HuH-7.5 (cell line): ENCODE measurements at regions not wholly inside any gene's neighbourhood (a gene's known extent, or its start where the extent isn't known, plus 50 kb on each side); places are given as distances from the start of the nearest gene placed in this dataset.

ENCODE experiments used
- DNase-seq: peaks from one replicate; pipeline ENCODE4 v3.0.0; 2011; ENCODE audit warnings: low spot score

DNA sequence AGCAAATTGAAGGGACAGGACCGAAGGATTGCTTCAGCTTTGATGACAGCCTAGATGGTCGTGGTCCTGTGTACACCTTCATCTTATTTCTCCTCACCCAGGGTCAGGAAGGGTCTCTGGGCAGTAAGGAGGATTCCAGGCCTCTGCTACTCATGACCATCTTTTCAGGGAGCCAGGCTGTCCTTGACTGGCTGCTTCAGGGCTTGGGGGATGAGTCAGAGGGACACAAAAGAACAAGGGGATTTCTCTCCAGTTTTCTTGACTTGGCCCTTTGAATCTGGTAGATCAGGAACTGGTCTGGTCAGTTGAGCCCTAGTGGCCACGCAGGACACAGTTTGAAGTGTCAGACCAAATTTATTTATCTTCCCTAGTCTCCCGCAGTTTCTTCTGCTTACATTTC is 402.1 kb upstream of the CHD6 start:
- DNase-seq: no peak

DNA sequence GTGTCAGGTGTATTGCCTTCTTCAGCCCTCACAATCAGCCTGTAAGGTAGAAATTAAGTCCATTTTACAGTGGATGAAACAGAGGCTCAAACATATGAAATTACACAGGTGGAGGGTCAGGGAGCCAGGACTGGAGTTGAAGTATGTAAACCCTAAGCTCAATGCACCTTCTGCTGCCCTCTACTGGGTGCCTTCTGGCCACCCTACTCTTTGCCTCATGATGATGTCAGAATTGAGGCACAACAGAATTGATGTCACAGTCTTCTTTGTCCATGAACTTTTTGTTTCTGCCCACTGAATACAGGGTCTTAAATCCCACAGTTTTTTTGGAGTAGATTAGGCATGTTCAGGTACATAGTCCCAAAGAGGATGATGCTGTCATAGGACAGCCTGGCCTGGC is 400.8 kb upstream of the CHD6 start:
- no peak for DNase-seq

DNA sequence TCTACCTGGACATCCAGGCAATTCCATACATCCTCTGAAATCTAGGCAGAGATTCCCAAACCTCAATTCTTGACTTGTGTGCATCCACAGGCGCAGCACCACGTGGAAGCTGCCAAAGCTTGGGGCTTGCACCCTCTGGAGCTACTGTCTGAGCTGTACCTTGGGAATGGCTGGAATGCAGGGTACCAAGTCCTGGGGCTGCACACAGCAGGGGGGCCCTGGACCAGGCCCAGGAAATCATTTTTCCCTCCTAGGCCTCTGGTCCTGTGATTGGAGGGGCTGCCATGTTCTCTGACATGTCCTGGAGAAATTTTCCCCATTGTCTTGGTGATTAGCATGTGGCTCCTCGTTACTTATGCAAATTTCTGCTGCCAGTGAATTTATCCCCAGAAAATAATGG is 391.9 kb upstream of the CHD6 start:
- DNase-seq: no peak

DNA sequence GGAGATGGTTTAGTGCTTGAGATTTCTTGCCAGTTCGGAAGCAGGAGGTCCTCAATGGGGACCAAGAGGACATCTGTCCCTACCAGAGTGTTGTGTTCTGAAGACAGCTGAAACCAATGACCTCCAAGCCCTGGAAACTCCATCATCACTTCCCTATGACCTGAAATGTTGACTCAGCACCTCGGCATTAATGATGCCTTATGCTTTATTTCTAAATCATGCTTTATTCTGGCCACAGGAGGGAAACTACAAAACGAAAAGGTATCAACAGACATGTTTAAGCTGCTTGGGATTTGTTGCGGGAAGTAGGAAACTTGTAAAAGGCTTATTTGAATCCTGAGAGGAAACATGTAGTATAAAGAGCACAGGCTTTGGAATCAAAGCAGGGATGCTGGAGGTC is 389.1 kb upstream of the CHD6 start:
- DNase-seq: no peak

DNA sequence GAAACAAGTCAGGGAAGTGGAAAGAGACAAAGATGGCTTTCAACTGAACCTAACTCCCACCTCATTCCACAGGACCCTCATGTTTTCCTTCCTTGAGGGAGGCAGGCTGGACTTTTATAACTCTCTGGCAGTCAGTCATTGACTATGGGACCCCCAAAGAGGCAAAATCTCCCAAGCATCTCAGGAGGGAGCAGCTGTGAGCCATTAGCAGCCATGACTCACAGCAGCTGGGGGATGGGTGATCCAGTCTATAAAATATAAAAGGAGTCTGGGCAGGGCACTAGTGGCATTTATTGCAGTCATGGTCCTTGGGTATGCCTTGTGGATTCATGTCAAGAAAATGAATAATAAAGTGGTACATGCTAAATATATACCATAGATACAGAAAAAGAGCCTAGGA is 387.0 kb upstream of the CHD6 start:
- no peak for DNase-seq

DNA sequence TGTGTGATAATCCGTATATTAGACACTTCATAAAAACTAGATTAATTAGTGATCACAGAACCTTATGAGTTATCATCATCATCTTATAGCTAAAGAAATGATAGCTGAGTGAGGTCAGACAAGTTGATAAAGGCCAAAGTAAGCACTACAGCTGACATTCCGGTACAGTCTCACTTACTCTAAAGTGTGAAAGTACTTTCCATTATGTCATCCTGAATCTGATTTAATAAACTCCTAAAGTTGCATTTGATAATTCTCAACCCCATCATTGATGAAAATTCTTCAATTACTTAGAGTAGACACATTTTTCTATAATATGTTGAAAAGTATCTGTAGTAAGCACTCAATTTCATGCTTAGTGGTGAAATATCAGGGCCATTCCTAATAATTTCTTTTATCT is 385.2 kb upstream of the CHD6 start:
- DNase-seq: no peak

DNA sequence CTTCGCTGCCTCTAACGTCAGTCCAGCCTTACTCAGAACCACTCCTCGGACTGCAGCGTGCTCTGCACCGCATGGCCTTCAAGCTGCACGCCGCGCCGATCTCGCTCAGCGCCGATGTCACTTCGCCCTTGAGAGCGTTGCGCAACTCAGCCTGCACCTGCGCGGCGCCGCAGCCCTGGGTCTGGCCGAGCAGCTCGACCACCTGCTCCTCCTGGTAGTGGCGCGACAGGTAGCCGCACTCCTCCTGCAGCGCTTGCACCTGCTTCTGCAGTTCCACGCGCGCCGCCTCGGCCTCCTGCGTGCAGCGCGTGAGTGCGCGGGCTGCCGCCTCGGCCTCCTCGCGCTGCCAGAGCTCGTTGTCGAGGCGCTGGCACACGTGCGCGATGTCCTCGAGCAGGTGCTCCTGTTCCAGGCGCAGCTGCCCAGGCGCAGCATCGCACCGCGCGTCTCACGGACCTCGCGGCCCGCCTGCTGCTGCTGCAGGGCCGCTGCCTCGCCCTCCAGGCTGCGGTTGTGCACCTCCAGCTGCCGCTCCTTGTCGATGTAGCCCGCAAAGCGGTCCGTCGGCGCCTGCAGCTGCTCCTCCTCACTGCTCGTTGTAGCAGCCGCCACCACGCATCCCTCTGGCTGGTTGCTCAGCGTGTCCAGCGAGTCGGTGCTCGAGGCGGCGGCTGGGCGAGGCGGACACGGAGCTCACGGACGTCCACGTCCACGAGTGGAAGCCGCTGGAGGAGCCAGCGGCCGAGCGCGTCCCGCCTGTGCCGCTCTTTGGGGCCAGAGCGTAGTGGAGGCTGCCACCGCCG is 380.6 kb upstream of the CHD6 start:
- DNase-seq: no peak

DNA sequence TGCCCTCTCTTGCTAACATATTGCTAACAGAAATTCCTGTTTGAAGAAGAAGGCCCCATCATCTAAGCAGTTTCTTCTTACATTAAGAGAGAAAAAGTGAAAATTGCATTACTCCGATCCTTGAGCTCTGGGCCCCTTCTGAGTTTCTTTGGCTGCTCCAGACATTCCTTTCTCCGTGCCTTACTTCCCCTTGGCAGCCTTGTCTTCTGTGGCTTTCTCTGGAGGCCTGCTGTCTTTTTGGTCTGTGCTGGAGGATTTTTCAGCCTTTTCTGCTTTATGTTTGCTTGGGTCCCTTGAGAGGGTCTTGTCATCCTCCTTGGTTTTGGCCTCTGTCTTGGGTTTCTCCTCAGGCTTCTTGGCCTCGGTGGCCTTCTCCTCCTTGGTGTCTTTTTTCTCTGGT is 378.8 kb upstream of the CHD6 start:
- no peak for DNase-seq

DNA sequence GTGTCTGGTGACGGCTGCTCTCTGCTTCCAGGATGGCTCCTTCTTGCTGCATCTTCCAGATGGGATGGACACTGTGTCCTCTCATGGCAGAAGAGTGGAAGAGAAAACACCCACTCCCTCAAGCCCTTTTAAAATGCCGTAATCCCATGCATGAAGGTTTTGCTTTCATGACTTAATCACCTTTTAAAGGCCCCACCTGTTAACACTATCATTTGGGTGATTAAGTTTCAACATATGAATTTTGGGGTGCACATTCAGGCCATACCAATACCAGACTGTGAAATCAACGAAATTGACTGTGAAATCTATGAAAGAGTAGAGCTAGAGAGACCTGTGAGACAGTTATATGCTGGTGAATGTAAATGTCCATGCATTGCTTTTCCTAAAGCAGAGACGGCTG is 374.3 kb upstream of the CHD6 start:
- no peak for DNase-seq

DNA sequence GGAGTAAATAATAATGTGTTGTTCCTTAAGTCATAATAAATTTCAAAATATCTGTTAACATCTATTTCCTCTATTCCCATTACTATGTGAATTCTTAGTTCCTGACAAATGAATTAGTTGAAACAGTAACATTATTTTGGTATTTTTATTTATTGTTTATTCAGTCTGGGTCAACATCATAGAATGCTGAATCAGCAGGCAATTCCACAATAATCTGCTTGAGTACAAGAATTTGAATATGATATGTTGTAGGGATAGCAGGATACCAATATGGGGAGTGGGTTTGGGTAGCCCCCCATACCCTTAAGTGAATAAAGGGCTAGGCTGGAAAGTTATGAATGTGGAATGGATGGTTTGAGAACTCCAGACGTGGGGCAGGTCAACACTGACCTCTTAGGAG is 373.2 kb upstream of the CHD6 start:
- no peak for DNase-seq

DNA sequence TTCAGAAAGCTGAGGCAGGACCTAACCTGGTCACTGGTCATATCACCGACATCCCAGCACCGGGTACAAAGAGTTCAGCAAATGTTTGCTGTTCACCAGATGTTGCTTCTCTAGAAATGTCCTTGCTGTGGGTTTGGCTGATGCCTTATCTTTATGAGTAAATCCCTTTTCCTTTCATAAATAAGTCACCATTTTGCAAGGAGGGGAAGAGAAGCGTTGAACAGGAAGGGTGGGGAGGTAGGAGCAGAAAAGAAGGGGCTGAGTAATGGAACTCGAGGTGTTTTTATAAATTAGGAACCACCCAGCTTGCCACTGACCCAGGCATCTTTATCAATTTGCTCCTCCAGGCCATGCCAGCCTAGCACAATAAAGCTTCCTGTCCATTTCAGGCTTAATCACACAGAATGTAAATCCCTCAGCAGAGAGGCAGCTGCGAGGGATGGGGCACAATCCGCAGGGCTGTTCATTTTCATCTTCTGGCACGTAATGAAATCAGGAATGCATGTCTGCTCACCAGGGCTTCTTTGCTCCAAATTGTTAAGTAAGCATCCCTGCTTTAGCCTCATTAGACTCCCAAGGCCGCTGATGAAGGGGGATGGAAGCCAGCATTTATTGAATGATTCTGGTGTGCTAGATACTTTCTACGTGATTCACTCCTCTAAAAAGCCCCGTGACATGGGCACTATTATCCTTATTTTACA is 371.9 kb upstream of the CHD6 start:
- no peak for DNase-seq

DNA sequence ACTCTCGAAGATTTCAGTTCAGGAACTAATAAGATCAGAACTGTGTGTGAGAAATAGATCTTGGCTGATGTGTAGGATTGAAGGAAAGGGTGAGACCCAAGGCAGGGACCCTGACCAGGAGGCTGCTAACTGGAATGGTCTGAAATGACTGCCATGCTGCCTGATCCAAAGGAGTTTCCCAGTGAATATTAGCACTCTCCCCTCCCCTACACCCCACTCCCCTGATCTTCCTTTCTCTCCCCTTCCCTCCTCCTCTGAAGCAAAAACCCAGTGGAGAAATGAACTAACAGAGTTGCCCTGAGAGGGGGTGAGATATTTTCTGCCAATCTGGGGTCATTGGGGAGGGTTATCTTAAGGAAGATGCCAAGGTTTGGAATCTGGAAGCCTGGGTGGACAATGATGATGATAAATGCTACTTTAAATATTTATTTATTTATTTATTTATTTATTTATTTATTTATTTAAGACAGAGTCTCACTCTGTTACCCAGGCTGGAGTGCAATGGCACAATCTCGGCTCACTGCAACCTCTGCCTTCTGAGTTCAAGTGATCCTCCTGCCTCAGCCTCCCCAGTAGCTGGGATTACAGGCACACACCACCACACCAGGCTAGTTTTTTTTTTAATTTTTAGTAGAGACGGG is 371.0 kb upstream of the CHD6 start:
- no peak for DNase-seq

DNA sequence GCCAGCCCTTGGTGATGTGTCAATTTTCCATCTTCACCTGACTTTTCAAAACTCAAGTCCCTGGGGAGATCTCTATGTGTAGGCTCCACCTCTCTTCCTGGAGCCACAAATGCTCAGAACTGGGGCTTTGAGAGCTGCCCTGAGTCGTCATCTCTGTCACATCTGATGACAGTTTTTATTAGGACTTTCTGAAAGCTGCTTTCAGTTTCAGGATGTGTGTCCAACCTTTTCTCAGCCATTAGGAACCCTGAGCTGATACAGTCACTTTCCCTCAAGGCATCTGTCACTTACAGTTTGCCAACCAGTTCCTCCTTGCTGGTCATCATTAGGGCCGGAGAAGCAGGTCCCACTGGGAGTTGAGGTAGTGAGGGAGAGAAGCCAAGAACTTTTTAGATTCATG is 365.9 kb upstream of the CHD6 start:
- DNase-seq: no peak

DNA sequence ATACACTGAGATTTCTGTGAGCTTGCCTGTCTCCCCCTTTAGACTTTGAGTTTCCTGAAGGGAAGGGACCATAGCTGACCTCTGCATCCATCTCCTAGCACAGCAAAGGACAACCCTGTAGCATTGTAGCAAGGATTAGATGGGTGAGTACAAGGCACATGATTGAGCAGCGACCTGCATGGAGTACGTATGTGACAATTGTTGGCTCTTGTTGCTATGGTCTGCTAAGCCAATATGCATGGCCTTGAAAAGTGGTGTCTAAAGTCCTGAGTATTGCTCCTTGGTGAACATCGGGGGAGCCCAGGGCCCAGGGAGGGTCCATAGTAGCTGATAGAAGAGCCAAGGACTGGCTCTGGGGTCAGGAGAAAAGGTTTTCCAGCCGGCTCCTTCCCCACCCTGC is 365.0 kb upstream of the CHD6 start:
- DNase-seq: no peak

DNA sequence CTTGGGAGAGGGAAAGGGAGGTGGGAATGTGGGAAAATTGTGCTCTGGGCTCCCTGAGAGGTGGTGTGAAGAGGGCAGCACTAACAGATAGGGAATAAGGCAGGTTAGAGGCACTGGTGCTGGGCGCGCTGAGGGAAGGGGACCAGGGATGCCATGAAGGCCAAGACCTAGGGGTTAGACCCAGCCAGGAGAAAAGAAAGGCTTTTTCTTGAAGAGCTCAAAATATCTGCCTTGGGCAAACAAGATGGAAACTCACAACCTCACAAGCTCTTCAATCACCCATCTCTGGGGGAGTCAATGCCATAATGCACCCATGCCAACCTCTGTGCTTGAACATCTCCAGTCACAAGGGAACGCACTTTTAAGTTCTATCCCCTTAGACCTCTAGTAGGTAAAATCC is 363.6 kb upstream of the CHD6 start:
- no peak for DNase-seq

DNA sequence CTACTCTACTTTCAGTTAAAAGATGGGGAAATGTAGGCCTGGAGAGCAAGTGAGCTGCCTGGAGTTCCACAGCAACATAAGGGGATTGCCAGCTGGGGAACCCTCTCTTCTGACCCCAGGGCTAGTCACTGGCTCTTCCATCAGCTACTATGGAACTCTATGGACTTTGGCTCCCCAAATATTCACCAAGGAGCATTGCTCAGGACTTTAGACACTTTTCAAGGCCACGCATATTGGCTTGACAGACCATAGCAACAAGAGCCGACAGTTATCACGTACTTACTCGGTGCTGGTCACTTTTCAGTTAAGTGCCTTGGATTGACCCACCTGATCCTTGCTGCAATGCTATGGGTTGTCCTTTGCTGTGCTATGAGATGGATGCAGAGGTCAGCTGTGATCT is 360.7 kb upstream of the CHD6 start:
- no peak for DNase-seq

DNA sequence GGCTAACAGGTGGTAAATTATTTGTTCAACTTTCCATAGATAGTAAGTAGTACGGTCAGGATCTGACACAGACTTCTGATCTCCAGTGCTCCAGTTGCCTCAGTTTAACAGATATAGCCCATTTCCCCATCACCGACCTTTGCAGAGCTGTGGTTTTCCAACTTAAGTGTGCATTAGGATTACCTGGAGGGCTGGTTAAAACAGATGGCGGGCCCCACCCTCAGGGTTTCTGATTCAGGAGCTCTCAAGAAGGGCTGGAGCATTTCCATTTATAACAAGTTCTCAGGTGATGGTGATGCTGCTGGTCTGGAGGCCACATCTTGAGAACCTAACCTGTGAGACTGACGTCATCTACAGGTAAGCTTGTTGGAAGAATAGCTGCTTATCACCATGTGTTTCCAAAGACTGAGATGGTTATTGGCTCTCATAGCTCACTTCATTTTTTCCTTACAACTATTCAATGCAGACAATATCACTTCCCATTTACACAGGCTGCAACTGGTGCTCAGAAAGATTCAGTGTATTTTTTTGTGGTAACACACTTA is 360.1 kb upstream of the CHD6 start:
- no peak for DNase-seq

DNA sequence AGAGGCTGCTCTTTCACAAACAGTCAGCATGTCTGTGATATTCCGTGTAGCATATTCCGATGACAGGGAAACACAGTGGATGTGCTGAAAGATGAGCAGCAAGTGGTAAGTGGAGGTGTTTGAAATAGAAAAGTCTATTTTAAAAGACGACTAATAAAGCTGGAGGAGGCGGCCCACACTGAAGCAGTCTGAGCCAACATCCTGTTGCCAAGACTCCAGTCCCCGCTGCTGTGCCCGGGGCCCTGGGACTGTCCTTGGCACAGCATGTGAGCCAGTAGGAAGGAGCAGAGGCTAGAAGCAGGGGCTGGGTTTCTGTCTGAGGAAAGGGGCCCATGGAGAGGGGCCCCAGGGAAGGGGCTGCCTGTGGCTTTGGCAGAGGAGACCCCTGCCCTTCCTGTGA is 351.5 kb upstream of the CHD6 start:
- DNase-seq: no peak

DNA sequence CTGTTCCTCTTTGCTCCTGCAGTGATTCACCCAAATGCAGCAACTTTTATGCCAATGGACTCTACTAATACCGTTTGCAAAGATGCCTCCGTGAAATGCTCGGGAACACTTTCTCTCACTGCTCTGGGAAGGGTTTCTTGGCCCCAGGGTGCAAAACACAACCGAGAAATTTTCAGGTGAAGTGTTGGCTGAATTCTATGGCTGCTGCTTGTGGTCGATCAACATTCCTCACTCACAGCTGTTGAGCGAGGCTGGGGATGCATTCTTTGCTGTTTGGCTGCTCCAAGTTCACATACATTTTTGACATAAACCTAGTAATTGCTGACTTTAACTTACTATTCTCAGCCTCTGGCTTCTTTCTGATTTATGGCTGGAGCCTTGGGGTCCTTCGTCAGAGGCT is 342.0 kb upstream of the CHD6 start:
- DNase-seq: no peak

DNA sequence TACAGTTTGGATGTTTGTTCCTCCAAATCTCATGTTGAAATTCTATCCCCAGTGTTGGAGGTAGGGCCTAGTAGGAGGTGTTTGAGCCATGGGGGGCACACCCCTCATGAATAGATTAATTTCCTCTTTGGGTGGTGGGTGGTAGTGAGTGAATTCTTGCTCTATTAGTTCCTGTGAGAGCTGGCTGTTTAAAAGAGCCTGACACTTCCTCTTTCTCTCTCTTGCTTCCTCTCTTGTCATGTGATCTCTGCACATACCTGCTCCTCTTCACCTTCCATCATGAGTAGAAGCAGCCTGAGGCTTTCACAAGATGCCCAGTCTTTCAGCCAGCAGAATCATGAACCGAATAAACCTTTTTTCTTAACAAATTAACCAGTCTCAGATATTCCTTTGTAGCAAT is 340.2 kb upstream of the CHD6 start:
- DNase-seq: no peak

DNA sequence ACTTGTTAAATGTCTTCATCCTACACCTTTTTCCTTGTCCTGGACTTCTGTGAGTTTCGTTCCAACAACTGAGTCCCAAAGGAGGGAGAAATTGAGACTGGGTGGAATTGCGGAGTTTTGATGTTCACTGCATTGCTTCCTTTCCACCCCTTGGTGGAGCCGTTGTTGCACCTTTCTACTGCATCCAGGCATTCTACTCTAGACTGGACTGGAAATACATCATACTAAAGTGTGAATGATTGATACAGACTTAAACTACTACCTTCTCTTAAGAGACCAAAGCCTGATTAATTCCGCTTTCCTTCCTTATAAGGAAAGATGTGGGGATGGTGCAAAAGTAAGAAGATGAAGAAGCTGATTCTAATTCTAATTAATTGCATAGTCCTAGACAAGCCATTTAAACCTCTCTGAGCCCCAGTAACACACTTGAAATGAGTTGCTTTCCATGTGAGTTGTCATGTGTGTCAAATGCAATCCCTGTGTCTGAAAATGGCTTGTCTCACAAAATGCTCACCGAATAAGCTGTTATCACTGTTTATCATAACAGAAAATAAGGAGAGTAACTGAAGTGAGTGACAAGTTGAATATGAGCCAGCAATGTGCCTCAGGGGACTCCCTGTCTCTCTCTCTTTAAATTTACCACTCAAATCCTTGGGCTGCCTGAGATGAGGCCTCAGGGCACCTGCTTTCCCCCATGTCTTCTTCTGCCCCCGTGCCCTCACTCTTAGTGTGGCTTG is 338.3 kb upstream of the CHD6 start:
- no peak for DNase-seq

DNA sequence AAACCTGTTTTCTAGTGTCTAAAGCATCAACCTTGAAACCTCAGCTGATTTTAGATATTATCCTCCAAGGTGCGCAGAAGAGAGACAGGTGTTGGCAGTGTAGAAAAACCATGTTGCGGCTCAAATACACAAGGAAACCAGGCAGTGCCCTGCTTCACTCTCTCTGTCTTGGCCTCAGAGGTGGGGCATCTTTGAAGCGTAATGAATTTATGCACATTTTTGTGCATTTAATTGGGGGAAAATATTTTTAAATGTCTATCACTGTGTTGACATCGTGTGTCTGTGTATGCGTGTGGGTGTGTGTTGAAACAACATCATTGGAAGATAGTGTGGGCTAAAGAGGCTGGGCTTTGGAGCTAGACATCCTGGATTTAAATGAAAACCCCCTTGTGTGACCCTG is 334.0 kb upstream of the CHD6 start:
- DNase-seq: no peak

DNA sequence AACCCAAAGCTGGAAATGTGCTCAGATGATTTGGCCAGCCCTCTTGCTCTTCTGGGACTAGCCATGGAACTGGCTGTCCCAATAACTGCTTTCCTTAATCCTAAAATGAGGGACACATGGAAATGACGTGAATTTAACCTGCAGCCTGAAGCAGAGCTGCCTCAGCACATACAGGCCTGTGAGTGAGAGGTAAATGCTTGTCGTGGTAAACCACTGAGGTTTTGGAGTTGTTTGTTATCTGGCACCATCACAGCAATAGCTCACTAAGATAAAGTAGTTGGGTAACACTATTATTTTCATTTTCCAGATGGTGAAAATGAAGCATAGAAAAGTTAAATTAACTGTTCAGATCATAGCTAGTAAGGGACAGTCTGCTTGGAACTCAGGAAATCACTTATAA is 333.4 kb upstream of the CHD6 start:
- no peak for DNase-seq
